HG03460 (cell line): ENCODE measurements at regions not wholly inside any gene's neighbourhood (a gene's known extent, or its start where the extent isn't known, plus 50 kb on each side); places are given as distances from the start of the nearest gene placed in this dataset.
"Not testable (repeated sequence)": the region's sequence is repeated elsewhere in the genome, so short reads cannot be mapped to it uniquely, and the experiment has no call there.

Experiments used
- ATAC-seq: cut with Tn5 transposase; IDR thresholded peaks from one replicate; pipeline ENCODE4 v1.9.1; 2021; ENCODE audit not compliant: unreplicated experiment

DNA sequence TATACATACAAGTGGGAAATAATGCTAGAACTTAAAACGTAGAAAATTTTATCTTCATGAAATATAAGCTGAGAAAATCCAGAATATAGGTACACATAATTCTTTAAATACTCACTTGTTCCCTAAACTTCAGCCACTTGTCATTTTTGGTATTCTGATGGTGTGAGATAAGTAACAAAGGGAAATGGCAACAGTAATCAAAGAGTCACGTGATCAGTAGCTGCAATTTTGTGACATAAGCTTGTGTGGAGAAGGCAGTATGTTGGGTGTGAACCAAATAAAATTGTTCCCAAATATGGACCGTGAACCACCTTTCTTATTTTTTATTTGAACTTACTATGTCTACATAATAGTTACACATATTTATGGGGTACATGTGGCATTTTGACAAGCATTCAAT lies 650.3 kb upstream of the ADARB2 start:
- ATAC-seq, result no peak

DNA sequence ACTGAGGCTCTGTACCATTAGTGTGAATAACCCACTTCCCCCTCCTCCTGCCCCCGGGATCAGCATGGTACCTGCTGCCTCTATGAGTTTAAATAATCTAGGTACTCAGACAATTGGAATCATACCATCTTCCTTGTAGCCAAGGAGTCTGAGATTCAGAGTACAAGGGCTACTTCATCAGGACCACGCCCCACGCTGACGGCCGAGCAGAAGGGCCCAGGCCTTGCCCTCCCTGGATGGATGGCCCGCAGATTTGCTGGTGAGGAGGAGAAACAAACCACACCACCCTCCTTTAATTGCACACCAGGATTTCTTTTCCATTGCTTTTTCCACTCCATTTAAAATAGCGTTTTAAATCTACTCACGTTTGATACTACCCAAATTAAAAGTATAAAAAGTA lies 649.9 kb upstream of the ADARB2 start:
- ATAC-seq, result no peak

DNA sequence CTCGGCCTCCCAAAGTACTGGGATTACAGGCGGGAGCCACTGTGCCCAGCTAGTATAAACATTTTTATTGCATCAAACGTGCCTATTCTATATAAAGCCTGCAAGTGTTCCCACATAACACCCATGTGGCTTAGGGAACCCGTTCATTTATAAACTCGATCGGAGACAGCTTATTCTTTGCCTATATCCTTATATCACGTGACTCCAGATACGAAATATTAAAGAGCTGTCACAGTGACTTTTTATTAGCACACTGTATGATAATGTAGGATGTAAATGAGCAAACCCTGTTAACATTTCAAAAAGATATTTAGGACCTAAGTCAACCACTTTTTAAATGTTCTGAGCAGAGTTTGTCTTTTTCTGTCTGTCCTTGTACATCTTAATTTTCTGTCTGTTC lies 642.9 kb upstream of the ADARB2 start:
- no peak for ATAC-seq

DNA sequence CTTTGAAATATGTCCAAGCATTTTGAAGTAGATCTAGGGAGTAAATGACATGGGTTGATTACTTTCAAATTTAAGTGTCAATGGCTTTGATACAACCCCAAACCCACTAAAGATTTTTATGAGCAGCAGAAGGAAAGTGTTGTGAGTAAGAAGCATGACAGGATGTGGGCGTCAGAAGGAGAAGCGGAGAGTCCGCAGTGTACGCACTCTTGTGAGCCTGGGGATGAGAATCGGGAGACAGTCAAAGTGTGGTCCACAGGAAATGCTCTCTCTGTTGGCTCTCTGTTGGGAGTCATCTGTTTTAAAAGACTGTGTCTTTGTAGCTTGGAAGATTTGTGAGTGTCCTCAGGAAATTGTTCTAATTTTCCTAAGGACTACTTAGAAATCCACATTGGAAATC lies 629.8 kb upstream of the ADARB2 start:
- ATAC-seq, result no peak

DNA sequence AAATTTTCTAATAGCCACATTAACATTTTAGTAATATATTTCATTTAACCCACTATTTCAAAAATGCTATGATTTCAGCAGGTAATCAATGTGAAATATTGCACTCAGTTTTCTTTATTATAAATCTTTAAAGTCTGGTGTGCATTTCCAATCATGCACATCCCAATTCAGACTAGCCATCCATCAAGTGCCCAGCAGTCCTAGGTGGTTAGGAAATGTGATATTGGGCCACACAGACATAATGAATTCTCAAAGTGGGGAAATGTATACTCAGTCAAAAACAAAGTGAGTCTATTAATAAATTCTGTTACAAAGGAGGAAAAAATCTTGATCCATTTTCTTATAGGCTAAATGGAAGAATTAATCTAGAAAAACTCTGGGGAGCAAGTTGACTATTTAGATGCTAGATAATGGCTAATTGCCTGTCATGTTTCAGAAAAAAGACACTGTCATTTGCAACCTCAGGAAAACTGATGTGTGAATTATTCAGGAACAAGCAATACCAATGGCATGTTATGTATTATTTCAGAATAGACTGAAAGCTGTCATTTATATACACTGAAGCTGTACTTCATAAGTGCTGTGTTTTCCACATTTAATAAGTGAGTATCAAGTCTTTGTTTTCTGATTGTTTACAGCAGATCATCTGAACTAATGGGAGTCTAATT lies 629.1 kb upstream of the ADARB2 start:
- ATAC-seq, result no peak

DNA sequence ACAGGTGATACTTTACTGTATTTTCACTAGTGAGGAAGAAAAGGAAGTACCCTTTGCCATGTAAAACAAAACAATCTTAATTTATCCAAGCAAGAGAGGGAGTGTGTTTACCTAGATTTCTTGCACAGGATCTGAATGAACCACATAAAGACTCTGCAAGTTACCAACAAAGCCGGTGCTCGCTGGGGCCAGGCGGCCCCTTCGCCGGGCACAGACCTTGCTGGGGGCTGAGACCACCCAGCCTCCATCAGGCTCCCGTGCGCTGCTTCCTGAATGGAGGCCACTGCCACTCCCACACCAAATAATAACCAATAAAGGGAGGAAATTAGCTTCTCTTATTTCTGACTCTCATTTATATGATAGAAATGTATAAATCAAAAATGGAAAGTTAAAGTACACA lies 625.0 kb upstream of the ADARB2 start:
- ATAC-seq, result no peak

DNA sequence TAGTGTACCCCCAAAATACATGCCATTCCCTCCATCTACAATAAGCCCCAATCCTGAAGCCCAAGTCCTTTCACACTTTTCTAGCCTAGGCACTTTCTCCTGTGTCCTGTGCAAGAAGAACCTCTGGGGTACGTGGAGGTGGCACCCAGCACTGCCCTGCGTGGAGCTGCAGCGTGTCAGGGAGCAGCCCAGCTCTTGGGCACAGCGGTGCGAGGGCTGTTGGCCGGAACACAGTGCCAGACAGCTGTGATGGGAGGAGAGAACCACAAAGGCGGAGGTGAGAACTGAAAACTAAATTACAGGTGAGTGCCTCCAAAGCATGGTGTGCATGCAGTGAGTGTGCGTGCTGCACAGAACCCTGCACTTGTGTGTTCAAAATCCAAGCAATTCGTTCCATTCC lies 621.3 kb upstream of the ADARB2 start:
- ATAC-seq, result no peak

DNA sequence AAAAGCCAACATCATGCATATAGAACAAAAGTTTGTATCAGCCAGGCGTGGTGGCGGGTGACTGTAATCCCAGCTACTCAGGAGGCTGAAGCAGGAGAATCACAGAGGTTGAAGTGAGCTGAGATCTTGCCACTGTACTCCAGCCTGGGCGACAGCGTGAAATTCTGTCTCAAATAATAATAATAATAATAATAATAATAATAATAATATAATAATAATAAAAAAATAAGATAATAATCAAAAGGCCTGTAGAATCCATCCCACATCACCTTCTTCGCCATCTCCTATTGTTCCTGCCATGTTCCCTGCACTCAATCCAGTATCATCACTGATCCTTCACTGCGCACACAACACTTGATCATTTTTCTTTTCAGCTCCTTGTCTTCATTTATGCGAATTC lies 619.3 kb upstream of the ADARB2 start:
- no peak for ATAC-seq

DNA sequence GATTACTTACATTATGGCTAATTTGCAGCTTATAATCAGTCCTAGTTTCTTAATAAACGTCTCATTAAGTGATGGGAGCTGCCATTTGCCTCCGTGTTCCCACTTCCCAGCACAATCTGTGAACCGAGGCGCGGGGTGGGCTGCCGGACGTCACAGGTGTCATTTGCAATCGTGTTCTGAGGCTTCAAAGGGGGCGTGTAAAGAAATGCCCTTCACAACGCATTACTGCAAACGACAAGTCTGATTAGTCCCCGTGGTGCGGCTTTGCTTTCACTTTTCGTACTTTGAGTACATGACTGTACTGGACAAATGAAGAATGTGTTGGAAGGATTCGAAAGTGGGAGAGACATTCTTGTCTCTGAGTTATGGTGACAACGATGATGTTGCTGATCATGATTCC lies 614.2 kb upstream of the ADARB2 start:
- no peak for ATAC-seq

DNA sequence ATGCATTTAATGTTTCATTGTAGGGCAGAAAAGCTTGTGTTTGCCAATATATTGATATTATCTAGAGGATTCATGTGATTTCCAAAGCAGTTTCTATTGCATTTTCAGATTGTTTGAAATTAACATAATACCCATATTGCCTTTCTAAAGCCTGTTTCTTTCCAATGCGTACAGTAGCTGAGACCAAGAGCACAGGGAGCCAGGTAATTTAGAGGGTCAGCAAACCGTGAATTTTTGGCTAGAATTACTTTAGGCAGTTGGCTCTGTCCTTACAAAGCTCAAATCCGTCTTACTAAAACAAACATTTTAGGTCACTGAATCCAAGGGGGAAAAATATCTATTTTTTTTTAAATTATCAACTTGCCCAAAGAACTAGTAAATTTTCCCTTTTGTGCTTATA lies 604.9 kb upstream of the ADARB2 start:
- no peak for ATAC-seq

DNA sequence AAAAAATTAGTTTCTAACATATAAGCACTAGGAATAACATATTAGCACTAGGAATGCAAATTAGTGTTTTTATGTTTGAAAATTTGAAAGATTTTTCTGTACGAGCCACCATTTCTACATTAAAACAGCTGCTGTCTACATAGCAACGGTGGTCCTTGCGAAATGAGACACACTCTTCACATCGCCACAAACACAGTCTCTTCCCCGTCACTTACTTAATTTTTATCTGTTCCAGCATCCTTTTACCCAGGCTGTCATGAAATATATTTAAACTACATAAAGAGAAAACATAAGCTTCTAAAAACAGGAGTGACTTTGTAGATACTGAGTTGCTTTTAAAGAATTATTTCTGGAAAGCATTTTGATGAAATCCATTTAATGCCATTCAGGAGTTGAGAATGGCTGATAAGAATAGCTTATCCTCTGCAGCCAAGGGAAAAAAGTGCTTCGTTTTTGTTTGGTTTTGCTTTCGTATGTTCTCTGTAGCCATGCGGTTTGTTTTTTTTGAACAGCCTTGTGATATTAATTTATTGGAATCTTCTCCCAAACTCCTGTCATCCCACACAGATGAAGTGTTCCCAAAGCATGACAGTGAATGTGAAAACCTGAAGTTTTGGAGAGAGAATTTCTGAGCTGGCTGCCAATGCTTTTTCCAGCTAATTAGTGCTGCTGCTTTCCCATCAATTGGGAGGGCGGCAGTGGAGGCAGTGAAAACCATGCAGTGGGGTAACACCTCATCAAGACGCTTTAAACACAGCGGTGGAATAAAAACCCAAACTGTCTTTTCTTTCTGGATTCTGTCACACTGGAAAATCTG lies 603.7 kb upstream of the ADARB2 start:
- ATAC-seq, result no peak

DNA sequence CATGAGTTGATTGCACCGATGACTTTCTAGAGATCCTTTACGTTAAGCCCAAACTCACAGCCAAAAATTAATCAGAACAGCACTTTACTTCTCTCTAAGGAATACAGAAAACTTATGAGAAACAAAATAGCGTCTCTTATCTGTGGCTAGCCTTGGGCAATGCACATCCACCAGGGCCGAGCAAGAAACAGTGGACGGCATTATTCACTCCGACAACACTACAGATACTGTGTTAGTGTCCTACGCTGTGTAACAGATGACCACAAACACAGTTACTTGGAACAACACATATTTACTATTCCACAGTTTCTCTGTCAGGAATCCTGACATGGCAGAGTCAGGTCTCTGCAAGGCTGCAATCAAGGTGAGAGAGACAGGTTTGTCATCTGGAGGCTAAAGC lies 598.3 kb upstream of the ADARB2 start:
- no peak for ATAC-seq

DNA sequence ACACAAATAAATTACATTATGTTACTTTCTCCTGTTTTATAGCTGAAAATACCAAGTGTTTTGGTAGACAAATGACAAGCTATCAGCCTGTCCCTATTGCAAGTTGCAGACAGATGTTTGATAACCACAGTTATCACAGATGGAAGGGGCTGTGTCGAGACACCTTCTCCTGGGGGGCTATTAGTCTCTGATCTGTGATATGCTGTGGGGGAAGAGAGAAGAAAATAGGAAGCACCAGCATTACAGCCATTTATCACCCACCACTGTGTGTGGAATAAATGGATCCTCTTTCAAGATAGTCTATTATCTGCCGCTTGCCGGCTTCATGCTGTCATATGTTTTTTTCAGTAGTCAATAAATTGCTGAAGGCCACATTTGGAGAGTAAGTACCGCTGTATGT lies 597.2 kb upstream of the ADARB2 start:
- no peak for ATAC-seq

DNA sequence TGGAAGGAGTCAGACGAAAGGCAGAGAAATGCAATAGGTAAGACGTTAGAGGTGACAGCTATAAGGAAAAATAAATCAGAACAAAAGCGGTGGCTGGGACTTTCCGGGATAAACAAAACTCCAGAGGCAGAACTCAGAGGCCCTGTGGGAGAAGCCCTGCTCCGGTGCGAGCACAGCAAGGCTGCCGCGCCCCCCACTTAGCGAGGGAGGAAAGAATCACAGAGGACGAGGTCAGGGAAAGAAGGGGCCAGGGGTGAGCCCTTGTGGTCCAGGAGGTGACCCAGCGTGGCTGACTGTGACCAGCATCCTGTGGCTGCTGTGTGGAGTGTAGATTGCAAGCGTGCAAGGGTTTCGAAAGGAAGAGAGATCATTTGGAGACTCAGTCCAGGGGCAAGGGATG lies 591.8 kb upstream of the ADARB2 start:
- no peak for ATAC-seq

DNA sequence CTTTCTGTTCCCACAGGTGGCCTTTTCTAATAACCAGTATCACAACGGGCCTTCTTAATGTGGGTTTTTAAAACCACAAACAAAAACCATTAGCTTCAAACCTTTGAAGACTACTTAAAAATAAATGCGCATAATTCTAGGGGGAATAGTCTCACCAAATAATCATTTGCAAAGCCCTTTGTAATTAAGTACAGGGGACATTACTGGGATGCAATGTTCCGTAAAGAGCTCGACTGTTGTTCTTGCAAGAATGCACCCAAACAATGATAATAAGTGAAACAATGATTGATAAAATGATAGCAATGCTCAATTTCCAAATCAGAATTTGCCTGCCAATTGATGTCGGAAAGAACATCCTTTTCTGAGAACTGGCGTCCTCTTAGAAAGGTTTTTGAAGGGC lies 589.1 kb upstream of the ADARB2 start:
- no peak for ATAC-seq

DNA sequence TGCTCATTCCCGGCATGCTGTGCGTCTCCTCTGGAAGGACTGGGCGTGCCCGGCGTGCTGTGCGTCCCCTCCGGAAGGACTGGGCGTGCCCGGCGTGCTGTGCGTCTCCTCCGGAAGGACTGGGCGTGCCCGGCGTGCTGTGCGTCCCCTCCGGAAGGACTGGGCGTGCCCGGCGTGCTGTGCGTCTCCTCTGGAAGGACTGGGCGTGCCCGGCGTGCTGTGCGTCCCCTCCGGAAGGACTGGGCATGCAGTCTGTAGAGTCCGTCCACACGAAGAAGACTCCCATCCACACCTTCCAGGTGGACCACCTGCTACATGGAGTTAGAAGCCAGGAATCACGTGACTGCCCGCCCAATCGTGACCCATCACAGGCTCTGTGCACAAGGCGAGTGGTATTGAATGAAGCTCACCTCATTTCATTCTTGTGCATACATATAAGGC lies 577.7 kb upstream of the ADARB2 start:
- not testable (repeated sequence) for ATAC-seq

DNA sequence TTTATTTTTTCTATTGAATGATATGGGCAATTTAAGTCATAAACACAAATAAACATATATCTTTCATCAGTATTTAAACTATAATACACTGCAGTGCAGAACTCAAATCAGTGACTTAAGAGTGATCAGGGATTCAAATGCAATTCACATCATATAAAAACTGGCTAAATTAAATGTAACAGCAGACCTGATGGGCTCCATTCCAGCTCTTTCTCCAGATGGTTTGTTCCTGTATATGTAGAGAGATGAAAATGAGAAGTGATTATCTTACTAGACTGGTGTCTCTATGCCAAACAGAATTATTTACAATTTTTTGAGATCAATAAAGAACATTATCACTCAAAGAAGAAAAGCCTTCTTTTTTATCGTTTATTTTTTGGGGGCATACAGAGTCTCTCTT lies 568.8 kb upstream of the ADARB2 start:
- ATAC-seq, result no peak

DNA sequence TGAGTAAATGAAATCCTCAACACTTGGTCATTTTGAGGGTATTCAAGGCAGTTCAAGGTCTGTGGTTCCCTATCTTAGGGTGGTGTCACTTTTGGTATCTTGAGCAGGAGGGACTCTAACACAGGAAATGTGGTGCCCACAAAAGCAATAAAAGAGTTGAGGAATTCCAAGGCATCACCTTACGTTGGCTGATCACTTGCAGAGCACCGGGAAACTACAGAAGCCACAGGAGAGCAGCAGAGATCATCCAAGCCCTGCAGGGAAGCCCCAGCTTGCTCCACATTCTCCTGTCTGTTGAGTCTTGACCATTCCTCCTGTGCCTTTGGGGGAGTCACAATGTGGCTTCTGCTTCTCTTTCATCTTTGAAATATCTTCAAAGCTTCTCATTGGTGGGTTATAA lies 565.8 kb upstream of the ADARB2 start:
- no peak for ATAC-seq

DNA sequence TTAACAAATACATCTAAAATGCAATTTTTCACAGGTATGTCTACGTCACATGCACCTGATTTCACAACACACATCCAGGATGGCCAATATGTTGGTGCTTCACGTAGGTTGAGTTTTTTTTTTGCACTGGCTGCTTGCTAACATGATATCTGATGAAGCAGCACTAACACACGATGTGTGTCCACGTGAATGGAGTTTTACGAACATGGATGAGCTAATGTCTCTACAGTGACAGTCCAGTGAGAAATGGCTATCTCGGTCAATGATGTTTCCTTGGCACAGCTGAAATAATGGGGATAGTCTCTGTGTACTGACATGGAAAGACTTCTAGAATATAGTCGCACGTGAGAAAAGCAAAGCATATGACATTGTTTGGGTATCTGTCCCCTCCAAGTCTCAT lies 563.9 kb upstream of the ADARB2 start:
- no peak for ATAC-seq

DNA sequence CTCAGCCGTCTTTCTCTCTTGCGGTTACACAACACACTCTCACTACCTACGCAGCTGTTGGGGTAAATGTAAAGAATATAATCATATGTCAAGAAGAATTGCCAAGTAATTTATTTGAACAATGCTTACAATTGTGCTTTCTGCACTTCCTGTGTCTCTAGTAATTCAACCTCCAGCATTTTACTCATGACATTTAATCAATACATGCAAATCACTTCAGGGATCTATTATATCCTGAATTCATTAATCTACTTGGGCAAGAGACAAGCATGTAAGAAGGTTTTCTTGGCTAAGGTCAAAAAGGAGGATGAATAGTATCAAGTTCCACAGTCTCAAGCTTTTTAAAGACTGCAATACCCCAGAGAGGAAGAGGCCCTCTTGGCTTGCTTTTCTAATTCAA lies 562.9 kb upstream of the ADARB2 start:
- ATAC-seq, result no peak

DNA sequence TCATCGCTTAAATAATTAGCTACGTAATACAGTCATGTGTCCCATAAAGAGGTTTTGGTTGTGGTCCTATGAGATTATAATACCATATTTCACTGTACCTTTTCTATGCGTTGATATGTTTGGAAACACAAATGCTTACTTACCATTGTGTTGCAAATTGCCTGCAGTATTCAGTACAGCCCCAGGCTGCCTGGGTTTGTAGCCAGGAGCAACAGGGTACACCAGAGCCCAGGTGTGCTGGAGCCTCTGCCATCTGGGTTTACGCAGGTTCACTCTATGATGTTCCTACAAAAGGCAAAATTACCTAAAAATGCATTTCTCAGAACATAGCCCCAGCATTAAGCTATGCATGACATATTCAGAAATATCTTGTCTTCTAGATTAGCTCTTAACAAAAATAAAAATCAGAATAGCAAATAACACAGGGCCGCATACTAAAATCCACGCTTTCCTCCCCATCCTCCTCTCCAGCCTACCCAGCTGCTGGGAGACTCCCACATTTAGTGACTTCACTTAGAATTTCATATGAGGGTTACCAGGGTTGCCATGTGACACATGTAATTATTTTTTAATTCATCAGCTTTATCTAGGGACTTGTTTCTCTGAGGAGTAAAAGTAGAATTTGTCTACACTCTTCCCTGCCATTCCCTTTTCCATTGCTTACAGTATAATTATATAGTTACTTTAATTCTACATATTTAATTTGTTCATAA lies 559.0 kb upstream of the ADARB2 start:
- ATAC-seq, result no peak

DNA sequence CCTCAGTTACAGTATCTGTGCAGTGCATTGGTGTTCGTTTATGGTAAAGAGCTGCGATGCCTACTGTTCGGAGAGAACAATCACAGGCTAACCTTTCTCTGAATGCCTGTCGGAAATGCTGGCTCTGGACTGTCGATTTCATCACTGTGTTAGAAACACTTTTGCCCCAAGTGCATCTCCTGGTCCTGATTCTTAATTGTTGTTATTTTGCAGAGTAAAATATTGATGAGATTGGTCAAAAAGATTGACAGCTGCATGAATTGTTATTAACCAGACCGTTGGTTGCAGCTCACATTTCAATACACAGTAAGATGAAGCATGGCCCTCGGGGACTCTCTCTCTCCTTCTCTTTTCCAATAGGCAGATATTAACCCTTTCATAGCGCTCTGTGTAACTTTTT lies 557.4 kb upstream of the ADARB2 start:
- no peak for ATAC-seq
